H1 (cell line): ENCODE measurements at regions not wholly inside any gene's neighbourhood (a gene's known extent, or its start where the extent isn't known, plus 50 kb on each side); places are given as distances from the start of the nearest gene placed in this dataset.

ENCODE experiments used
- BRCA1 ChIP-seq: IDR thresholded peaks from 2 replicates; pipeline ENCODE4 v1.6.1; 2012; ENCODE audit warnings: low read depth, low read length, improper control_type of control experiment
- JUND ChIP-seq: IDR thresholded peaks from 2 replicates; pipeline ENCODE4 v1.6.1; 2011; ENCODE audit warnings: mild to moderate bottlenecking, improper control_type of control experiment, low read length
- SP2 ChIP-seq: IDR thresholded peaks from 2 replicates; pipeline ENCODE4 v1.6.1; 2012; ENCODE audit warnings: mild to moderate bottlenecking, low read length, inconsistent platforms
- YY1 ChIP-seq: IDR thresholded peaks from 2 replicates; pipeline ENCODE4 v1.6.1; 2011; ENCODE audit warnings: low read depth, mild to moderate bottlenecking, low read length
- TF ChIP-seq, protein P1 (sequence below), 3 experiments: IDR thresholded peaks; 1 replicate in 2 of 3; 2 replicates in 1 of 3; pipeline versions ENCODE4 v1.5.1 to v1.6.1; 2011; ENCODE audit warnings: low read length in 3 of 3, mild to moderate bottlenecking in 3 of 3, inconsistent platforms in 2 of 3, low read depth in 1 of 3, moderate library complexity in 1 of 3; ENCODE audit not compliant: insufficient read depth in 1 of 3; ENCODE audit errors: control extremely low read depth in 1 of 3

DNA sequence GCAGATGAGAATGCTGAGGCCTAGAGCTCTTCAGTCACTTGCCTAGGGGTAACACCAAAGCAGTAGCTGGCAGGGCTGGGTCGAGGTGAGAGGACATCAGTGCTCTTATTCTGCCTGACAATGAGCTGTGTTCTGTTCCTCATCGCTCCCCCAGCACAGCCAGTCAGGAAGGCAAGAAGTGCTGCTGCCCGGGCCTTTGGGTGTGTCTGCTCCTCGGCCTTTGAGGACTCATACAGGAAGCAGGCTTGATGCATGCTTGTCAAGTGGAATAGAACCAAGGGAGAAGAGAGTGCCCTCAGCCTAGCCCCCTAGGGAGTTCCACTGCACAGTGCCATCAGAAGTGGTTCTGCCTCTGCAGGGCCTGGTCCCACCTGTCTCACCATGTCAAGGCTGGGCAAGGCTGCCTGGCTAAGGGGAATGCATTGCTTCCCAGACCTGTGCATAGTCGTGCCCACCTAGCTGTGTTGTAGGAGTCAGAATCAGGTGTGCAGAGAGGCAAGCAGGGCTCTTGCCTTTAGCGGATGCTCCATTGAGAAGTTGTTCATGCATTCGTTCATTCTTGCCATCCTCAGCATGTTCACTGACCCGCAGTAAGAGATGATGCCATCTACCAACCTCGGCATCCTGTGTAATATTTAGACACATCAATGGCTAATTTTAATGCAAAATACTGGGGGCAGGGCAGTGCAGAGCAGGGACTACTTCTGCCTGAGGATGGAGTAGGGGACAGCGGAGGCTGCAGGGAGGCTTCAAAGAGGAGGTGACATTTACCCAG lies 156.6 kb downstream of the RPS24 start:
- TF ChIP-seq YY1 (no peak), SP2 (no peak), JUND (no peak), BRCA1 (no peak)
- TF ChIP-seq, protein P1, sequence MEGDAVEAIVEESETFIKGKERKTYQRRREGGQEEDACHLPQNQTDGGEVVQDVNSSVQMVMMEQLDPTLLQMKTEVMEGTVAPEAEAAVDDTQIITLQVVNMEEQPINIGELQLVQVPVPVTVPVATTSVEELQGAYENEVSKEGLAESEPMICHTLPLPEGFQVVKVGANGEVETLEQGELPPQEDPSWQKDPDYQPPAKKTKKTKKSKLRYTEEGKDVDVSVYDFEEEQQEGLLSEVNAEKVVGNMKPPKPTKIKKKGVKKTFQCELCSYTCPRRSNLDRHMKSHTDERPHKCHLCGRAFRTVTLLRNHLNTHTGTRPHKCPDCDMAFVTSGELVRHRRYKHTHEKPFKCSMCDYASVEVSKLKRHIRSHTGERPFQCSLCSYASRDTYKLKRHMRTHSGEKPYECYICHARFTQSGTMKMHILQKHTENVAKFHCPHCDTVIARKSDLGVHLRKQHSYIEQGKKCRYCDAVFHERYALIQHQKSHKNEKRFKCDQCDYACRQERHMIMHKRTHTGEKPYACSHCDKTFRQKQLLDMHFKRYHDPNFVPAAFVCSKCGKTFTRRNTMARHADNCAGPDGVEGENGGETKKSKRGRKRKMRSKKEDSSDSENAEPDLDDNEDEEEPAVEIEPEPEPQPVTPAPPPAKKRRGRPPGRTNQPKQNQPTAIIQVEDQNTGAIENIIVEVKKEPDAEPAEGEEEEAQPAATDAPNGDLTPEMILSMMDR (IDR thresholded peaks at IDR 0.05; ENCODE audit: control extremely low read depth in 1 of 3, insufficient read depth in 1 of 3, low read depth in 1 of 3, low read length in 3 of 3) = no peak
